ENCODE measurements at regions not wholly inside any gene's neighbourhood (a gene's known extent, or its start where the extent isn't known, plus 50 kb on each side); places are given as distances from the start of the nearest gene placed in this dataset.
"Not testable (repeated sequence)": the region's sequence is repeated elsewhere in the genome, so short reads cannot be mapped to it uniquely, and the experiment has no call there.

DNA sequence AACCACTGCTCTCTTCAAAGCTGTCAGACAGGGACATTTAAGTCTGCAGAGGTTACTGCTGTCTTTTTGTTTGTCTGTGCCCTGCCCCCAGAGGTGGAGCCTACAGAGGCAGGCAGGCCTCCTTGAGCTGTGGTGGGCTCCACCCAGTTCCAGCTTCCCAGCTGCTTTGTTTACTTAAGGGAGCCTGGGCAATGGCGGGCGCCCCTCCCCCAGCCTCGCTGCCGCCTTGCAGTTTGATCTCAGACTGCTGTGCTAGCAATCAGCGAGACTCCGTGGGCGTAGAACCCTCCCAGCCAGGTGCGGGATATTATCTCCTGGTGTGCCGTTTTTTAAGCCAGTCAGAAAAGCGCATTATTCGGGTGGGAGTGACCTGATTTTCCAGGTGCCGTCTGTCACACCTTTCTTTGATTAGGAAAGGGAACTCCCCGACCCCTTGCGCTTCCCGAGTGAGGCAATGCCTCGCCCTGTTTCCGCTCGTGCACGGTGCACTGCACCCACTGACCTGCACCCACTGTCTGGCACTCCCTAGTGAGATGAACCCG, 764.5 kb upstream of the CDH6 start:
- TF ChIP-seq, protein P1, sequence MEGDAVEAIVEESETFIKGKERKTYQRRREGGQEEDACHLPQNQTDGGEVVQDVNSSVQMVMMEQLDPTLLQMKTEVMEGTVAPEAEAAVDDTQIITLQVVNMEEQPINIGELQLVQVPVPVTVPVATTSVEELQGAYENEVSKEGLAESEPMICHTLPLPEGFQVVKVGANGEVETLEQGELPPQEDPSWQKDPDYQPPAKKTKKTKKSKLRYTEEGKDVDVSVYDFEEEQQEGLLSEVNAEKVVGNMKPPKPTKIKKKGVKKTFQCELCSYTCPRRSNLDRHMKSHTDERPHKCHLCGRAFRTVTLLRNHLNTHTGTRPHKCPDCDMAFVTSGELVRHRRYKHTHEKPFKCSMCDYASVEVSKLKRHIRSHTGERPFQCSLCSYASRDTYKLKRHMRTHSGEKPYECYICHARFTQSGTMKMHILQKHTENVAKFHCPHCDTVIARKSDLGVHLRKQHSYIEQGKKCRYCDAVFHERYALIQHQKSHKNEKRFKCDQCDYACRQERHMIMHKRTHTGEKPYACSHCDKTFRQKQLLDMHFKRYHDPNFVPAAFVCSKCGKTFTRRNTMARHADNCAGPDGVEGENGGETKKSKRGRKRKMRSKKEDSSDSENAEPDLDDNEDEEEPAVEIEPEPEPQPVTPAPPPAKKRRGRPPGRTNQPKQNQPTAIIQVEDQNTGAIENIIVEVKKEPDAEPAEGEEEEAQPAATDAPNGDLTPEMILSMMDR (IDR thresholded peaks at IDR 0.05), result not testable (repeated sequence)
- not testable (repeated sequence) for TF ChIP-seq EP300 (IDR thresholded peaks at IDR 0.05)

Data from ovary (tissue), 3 donors.